Nephron (organoid): ENCODE measurements at regions not wholly inside any gene's neighbourhood (a gene's known extent, or its start where the extent isn't known, plus 50 kb on each side); places are given as distances from the start of the nearest gene placed in this dataset.

ENCODE experiments used
- H3K27ac Mint-ChIP-seq, 3 experiments: 2 replicates each; pipeline ENCODE4 v1.8.0; 2020; ENCODE audit warnings: mixed read lengths in 3 of 3, mild to moderate bottlenecking in 2 of 3, moderate library complexity in 1 of 3
- H3K27me3 Mint-ChIP-seq: 2 replicates; pipeline ENCODE4 v1.8.0; 2021; ENCODE audit warnings: low read depth, mild to moderate bottlenecking, moderate library complexity, mixed read lengths
- H3K36me3 Mint-ChIP-seq: 2 replicates; pipeline ENCODE4 v1.8.0; 2020; ENCODE audit warnings: low read depth, mixed read lengths
- H3K4me1 Mint-ChIP-seq: 2 replicates; pipeline ENCODE4 v1.8.0; 2020; ENCODE audit warnings: mixed read lengths
- H3K4me3 Mint-ChIP-seq, 3 experiments: 2 replicates each; pipeline ENCODE4 v1.8.0; 2020; ENCODE audit warnings: mild to moderate bottlenecking in 3 of 3, mixed read lengths in 3 of 3, moderate library complexity in 2 of 3
- H3K9me3 Mint-ChIP-seq: 2 replicates; pipeline ENCODE4 v1.8.0; 2020; ENCODE audit warnings: mixed read lengths
- TF ChIP-seq, protein P1 (sequence below), 3 experiments: fragments of 200-600 bp; sonication (generic); IDR thresholded peaks; one replicate each; pipeline ENCODE4 v1.5.0; 2021; ENCODE audit warnings: antibody characterized with exemption in 3 of 3; ENCODE audit not compliant: unreplicated experiment in 3 of 3

DNA sequence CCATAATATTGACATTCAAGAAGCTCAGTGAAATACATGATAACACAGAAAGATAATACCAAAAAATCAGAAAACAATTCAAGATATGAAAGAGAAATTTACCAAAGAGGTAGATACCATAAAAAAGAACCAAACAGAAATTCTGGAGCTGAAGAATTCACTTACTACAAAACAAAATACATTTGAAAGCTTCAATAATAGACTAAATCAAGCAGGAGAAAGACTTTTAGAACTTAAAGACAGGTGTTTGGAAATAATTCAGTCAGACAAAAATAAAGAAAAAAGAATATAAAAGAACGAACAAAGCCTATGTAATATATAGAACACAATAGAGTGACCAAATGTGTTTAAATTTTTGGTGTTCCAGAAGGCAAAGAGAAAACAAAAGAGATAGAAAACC lies 158.7 kb downstream of the MOBP start:
- peaks cover 20% of the 10 kb centered on the region for H3K9me3 Mint-ChIP-seq
- TF ChIP-seq, protein P1, sequence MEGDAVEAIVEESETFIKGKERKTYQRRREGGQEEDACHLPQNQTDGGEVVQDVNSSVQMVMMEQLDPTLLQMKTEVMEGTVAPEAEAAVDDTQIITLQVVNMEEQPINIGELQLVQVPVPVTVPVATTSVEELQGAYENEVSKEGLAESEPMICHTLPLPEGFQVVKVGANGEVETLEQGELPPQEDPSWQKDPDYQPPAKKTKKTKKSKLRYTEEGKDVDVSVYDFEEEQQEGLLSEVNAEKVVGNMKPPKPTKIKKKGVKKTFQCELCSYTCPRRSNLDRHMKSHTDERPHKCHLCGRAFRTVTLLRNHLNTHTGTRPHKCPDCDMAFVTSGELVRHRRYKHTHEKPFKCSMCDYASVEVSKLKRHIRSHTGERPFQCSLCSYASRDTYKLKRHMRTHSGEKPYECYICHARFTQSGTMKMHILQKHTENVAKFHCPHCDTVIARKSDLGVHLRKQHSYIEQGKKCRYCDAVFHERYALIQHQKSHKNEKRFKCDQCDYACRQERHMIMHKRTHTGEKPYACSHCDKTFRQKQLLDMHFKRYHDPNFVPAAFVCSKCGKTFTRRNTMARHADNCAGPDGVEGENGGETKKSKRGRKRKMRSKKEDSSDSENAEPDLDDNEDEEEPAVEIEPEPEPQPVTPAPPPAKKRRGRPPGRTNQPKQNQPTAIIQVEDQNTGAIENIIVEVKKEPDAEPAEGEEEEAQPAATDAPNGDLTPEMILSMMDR (IDR thresholded peaks at IDR 0.05; ENCODE audit: unreplicated experiment in 3 of 3): no peak
- H3K27ac Mint-ChIP-seq: no peak overlapping the region
- no peaks in the 10 kb centered on the region for H3K27me3 Mint-ChIP-seq
- no peak overlapping the region for H3K4me3 Mint-ChIP-seq
- H3K36me3 Mint-ChIP-seq: no peaks in the 10 kb centered on the region
- H3K4me1 Mint-ChIP-seq: no peaks in the 10 kb centered on the region

DNA sequence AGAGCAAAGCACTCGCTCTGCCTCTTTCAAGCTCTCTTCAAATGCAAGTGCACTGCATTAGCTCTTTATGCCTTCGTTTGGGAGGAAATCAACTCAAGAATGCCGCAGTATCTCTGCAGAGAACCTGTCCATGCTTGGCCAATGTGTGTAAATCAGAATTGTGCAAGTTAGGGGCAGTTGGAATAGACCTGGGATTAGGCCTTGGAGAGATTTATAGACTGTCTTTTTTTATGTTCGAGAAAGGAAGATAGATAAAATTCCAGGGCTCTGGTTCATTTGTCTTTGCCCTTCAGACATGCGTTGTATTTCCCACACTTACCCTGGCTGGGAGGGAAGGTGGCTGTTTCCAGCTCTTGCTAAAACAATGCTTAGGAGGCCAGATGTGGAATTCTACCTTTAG lies 163.7 kb downstream of the MOBP start:
- Mint-ChIP-seq H3K4me1 (no peaks in the 10 kb centered on the region), H3K4me3 (no peak overlapping the region), H3K27me3 (no peaks in the 10 kb centered on the region), H3K9me3 (peaks cover 17% of the 10 kb centered on the region), H3K36me3 (no peaks in the 10 kb centered on the region), H3K27ac (no peak overlapping the region)
- TF ChIP-seq, protein P1 (IDR thresholded peaks at IDR 0.05; ENCODE audit: unreplicated experiment in 3 of 3): no peak

DNA sequence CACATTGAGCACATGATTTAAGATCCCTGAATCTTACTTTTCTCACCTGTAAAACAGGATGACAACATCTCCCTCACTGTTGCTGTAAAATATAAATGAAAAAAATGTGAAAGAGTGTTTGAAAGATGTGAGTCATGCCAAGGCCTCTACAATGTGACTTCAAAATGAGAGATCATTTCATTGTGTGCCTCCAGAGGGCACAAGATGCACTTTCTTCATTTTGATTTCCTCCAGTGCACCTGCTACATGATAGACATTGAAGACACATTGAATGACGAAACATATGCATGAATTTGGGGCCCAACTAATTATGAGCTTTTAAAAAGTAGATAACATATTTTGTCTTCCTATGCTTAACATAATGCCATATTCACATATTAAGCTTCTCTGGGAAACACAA lies 170.3 kb downstream of the MOBP start:
- no peaks in the 10 kb centered on the region for H3K27me3 Mint-ChIP-seq
- H3K9me3 Mint-ChIP-seq: no peaks in the 10 kb centered on the region
- H3K4me3 Mint-ChIP-seq: no peak overlapping the region
- H3K27ac Mint-ChIP-seq: no peak overlapping the region
- H3K36me3 Mint-ChIP-seq: no peaks in the 10 kb centered on the region
- H3K4me1 Mint-ChIP-seq: no peaks in the 10 kb centered on the region
- TF ChIP-seq, protein P1 (IDR thresholded peaks at IDR 0.05; ENCODE audit: unreplicated experiment in 3 of 3): no peak

DNA sequence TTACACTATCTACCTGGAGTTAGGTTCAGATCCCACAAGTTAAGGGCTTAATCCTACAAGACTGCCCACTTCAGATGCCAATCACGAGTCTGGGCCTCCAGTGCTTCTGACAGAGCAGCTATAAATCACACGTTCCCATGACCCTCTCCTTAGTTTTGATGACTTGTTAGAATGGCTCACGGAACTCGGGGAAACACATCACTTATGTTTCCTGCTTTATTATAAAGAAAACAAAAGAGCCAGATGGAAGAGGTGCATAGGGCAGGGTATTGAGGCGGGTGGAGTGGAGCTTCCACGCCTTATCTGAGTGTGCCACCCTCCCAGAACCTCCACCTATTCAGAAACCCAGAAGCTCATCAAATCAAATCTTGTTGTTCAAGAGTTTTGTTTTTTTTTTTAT lies 170.8 kb downstream of the MOBP start:
- Mint-ChIP-seq H3K9me3 (no peaks in the 10 kb centered on the region), H3K27ac (no peak overlapping the region), H3K4me3 (no peak overlapping the region), H3K27me3 (no peaks in the 10 kb centered on the region), H3K36me3 (no peaks in the 10 kb centered on the region), H3K4me1 (no peaks in the 10 kb centered on the region)
- TF ChIP-seq, protein P1 (IDR thresholded peaks at IDR 0.05; ENCODE audit: unreplicated experiment in 3 of 3): no peak

DNA sequence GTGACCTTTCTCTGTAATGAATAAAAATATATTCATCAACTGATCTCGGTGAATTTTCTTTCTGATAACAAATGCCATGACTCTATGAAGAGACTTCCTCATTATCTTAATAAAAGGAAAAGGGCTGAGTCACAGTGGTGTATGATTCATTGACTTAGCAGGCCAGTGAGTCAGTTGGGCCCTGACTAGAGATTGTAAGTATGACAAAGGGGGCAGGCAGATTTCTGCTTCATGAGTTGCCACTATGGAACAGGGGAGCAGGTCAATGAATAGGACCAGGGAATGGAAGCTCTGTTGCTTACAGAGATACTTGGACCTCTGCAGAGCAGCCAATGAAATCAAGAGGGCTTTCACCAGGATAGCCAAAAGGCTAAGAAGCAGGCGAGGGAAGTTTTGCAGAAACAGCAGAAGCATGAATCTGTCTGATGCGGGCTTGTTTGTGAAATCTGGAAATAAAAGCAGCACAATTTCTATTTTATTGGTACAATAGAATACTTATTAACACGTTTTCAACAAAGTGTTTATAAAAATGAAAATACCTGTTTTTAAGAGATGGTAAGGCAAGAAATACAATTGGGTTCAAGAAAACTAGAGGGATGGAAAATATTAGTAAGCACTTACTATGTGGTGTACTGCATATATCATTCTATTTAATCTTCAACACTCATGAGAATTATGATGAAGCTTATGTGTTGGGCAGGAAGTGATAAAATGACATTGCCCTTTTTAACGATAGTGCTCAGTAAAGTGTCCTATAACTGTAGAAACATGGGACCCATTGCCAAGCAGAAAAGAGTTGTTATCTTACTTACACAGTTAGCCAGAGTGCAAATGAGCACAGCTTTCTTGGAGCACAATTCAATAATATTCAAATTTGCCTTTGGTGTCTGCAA lies 169.8 kb upstream of the MYRIP start:
- Mint-ChIP-seq H3K9me3 (no peaks in the 10 kb centered on the region), H3K4me1 (no peaks in the 10 kb centered on the region), H3K4me3 (no peak overlapping the region), H3K27ac (no peak overlapping the region), H3K27me3 (no peaks in the 10 kb centered on the region), H3K36me3 (no peaks in the 10 kb centered on the region)
- TF ChIP-seq, protein P1 (IDR thresholded peaks at IDR 0.05; ENCODE audit: unreplicated experiment in 3 of 3): no peak

GRCh38 chr3:39641274-39641673 lies 168.1 kb upstream of the MYRIP start:
- Mint-ChIP-seq H3K27ac (no peak overlapping the region), H3K4me3 (no peak overlapping the region), H3K4me1 (no peaks in the 10 kb centered on the region), H3K27me3 (no peaks in the 10 kb centered on the region), H3K9me3 (no peaks in the 10 kb centered on the region), H3K36me3 (no peaks in the 10 kb centered on the region)
- TF ChIP-seq, protein P1 (IDR thresholded peaks at IDR 0.05; ENCODE audit: unreplicated experiment in 3 of 3): no peak
